Lower lobe of right lung (tissue), 2 donors: ENCODE measurements at regions not wholly inside any gene's neighbourhood (a gene's known extent, or its start where the extent isn't known, plus 50 kb on each side); places are given as distances from the start of the nearest gene placed in this dataset.
A peak's percentile ranks its signal among the peaks of the same experiment; 100 is the strongest.

Experiments
- ATAC-seq, 2 donors: fragments of 200-7000 bp; cut with Tn5 transposase; one replicate each; pipeline ENCODE4 v1.9.1; 2020 to 2022; ENCODE audit warnings: mild to moderate bottlenecking in 2 of 2, moderate library complexity in 2 of 2
- DNase-seq: peaks from one replicate; pipeline ENCODE4 v3.0.0-alpha.2; 2020
- H3K27ac ChIP-seq: fragments of 200-600 bp; one replicate; pipeline ENCODE4 v1.8.0; 2022
- H3K27me3 ChIP-seq: fragments of 200-600 bp; one replicate; pipeline ENCODE4 v1.8.0; 2022; ENCODE audit warnings: low read depth
- H3K36me3 ChIP-seq: fragments of 200-600 bp; one replicate; pipeline ENCODE4 v1.8.0; 2022; ENCODE audit warnings: mild to moderate bottlenecking
- H3K4me1 ChIP-seq: fragments of 200-600 bp; one replicate; pipeline ENCODE4 v1.8.0; 2022
- H3K4me3 ChIP-seq: fragments of 200-600 bp; one replicate; pipeline ENCODE4 v1.8.0; 2022; ENCODE audit warnings: mild to moderate bottlenecking
- H3K9me3 ChIP-seq: fragments of 200-600 bp; one replicate; pipeline ENCODE4 v1.8.0; 2022
- CTCF ChIP-seq: fragments of 200-600 bp; IDR thresholded peaks from one replicate; pipeline ENCODE4 v1.8.0; 2022; ENCODE audit warnings: antibody characterized with exemption, mild to moderate bottlenecking
- intact Hi-C: fragments of 100-400 bp; cut with DNase I; formaldehyde crosslinking; loops from one replicate; pipeline ENCODE4 v1.11.0; 2022
- donor health status: DM: no; HTN: yes; CAD: no; lungs with severe emphysema.

- H3K4me1 ChIP-seq = no peaks in the 10 kb centered on the region
- DNase-seq (no peak), ATAC-seq (no peak)
- no peak for TF ChIP-seq CTCF
- no peaks in the 10 kb centered on the region for H3K36me3 ChIP-seq
- H3K27me3 ChIP-seq = no peaks in the 10 kb centered on the region
- intact Hi-C loops = no loop called here
- no peak overlapping the region for H3K4me3 ChIP-seq
- no peaks in the 10 kb centered on the region for H3K9me3 ChIP-seq
- H3K27ac ChIP-seq = no peak overlapping the region
Observed at GRCh38 chr2:22279541-22279940, 1105.4 kb upstream of the KLHL29 start.

- H3K36me3 ChIP-seq = no peaks in the 10 kb centered on the region
- no peaks in the 10 kb centered on the region for H3K27me3 ChIP-seq
- DNase-seq (no peak), ATAC-seq (peak; percentile 66 to 73)
- no peak overlapping the region for H3K4me3 ChIP-seq
- intact Hi-C loops = no loop called here
- H3K27ac ChIP-seq = no peak overlapping the region
- TF ChIP-seq CTCF = no peak
- H3K4me1 ChIP-seq = no peaks in the 10 kb centered on the region
- no peaks in the 10 kb centered on the region for H3K9me3 ChIP-seq
Observed at GRCh38 chr2:22281033-22281432, 1103.9 kb upstream of the KLHL29 start.

GRCh38 chr2:22282220-22282619 is 1102.8 kb upstream of the KLHL29 start:
- ATAC-seq = peak in 1 of 2 donors; percentile 50
- Histone ChIP-seq H3K4me1 (no peaks in the 10 kb centered on the region), H3K27me3 (no peaks in the 10 kb centered on the region), H3K36me3 (no peaks in the 10 kb centered on the region), H3K9me3 (no peaks in the 10 kb centered on the region), H3K4me3 (no peak overlapping the region), H3K27ac (no peak overlapping the region)
- intact Hi-C loops = no loop called here
- TF ChIP-seq CTCF = no peak
- DNase-seq = no peak

- Histone ChIP-seq H3K4me1 (no peaks in the 10 kb centered on the region), H3K4me3 (no peak overlapping the region), H3K27me3 (no peaks in the 10 kb centered on the region), H3K36me3 (no peaks in the 10 kb centered on the region), H3K9me3 (no peaks in the 10 kb centered on the region), H3K27ac (no peak overlapping the region)
- intact Hi-C loops = no loop called here
- DNase-seq (no peak), ATAC-seq (no peak)
- no peak for TF ChIP-seq CTCF
Observed at GRCh38 chr2:22282916-22283315, 1102.1 kb upstream of the KLHL29 start.

GRCh38 chr2:22283436-22283835 is 1101.5 kb upstream of the KLHL29 start:
- Histone ChIP-seq H3K27me3 (no peaks in the 10 kb centered on the region), H3K4me3 (no peak overlapping the region), H3K9me3 (no peaks in the 10 kb centered on the region), H3K36me3 (no peaks in the 10 kb centered on the region), H3K27ac (no peak overlapping the region), H3K4me1 (no peaks in the 10 kb centered on the region)
- no peak for DNase-seq
- intact Hi-C loops = no loop called here
- TF ChIP-seq CTCF = no peak
- ATAC-seq = no peak

GRCh38 chr2:22290302-22290701 is 1094.7 kb upstream of the KLHL29 start:
- intact Hi-C loops = no loop called here
- Histone ChIP-seq H3K4me1 (no peaks in the 10 kb centered on the region), H3K36me3 (no peaks in the 10 kb centered on the region), H3K9me3 (no peaks in the 10 kb centered on the region), H3K27ac (no peak overlapping the region), H3K27me3 (no peaks in the 10 kb centered on the region), H3K4me3 (no peak overlapping the region)
- no peak for TF ChIP-seq CTCF
- DNase-seq = no peak
- ATAC-seq = peak in 1 of 2 donors; percentile 51
